SK-N-SH (cell line): ENCODE measurements at regions not wholly inside any gene's neighbourhood (a gene's known extent, or its start where the extent isn't known, plus 50 kb on each side); places are given as distances from the start of the nearest gene placed in this dataset.

ENCODE experiments used
- CTCF ChIA-PET: fragments of 300-600, 350-600 bp; formaldehyde crosslinking; extraction: SDS; loops from one replicate; lab custom pipeline; 2021; lab: Yijun Ruan, JAX
- POLR2A ChIA-PET: fragments of 350-600 bp; sonication (Branson Sonifier 250); formaldehyde crosslinking; extraction: SDS; loops from one replicate; lab custom pipeline; 2020; ENCODE audit warnings: antibody characterized with exemption, inconsistent platforms; lab: Yijun Ruan, JAX
- DNase-seq: peaks from one replicate; pipeline ENCODE4 v3.0.0; 2012
- H2AFZ ChIP-seq: fragments of 200-600 bp; sonication (generic); 2 replicates; pipeline ENCODE4 v1.8.1; 2016; ENCODE audit warnings: antibody characterized with exemption, mild to moderate bottlenecking, low read depth
- H3F3A ChIP-seq: fragments of 200-600 bp; sonication (generic); replicated peaks from 2 replicates; pipeline ENCODE3; 2016; ENCODE audit warnings: antibody characterized with exemption, mild to moderate bottlenecking; ENCODE audit not compliant: insufficient read depth
- H3K27ac ChIP-seq, 2 experiments: fragments of 200-500 bp in 1 of 2; fragments of 200-600 bp in 1 of 2; sonication (Bioruptor generic) in 1 of 2; sonication (generic), shearing (Covaris generic) in 1 of 2; 2 replicates each; pipeline versions ENCODE4 v1.5.1 to v1.6.1; 2014 to 2016; ENCODE audit warnings: low read depth in 2 of 2, inconsistent platforms in 1 of 2, low read length in 1 of 2, mild to moderate bottlenecking in 1 of 2, mixed read lengths in 1 of 2
- H3K27me3 ChIP-seq: fragments of 200-600 bp; sonication (generic), shearing (Covaris generic); 2 replicates; pipeline ENCODE4 v1.6.1; 2016; ENCODE audit warnings: mixed run types; ENCODE audit not compliant: insufficient read depth
- H3K36me3 ChIP-seq, 2 experiments: fragments of 200-500 bp in 1 of 2; fragments of 200-600 bp in 1 of 2; sonication (Bioruptor generic) in 1 of 2; sonication (generic) in 1 of 2; replicated peaks in 1 of 2; 2 replicates each; pipeline versions ENCODE3 to v1.5.1; 2014 to 2016; ENCODE audit warnings: low read length in 1 of 2, mild to moderate bottlenecking in 1 of 2; ENCODE audit not compliant: insufficient read depth in 2 of 2, control insufficient read depth in 1 of 2
- H3K4me1 ChIP-seq, 2 experiments: fragments of 200-500 bp in 1 of 2; fragments of 200-600 bp in 1 of 2; sonication (Bioruptor generic) in 1 of 2; sonication (generic), shearing (Covaris generic) in 1 of 2; 2 replicates each; pipeline versions ENCODE4 v1.5.1 to v1.6.1; 2014 to 2016; ENCODE audit warnings: low read depth in 1 of 2, low read length in 1 of 2, mixed run types in 1 of 2; ENCODE audit not compliant: insufficient read depth in 2 of 2, control insufficient read depth in 1 of 2
- H3K4me2 ChIP-seq: fragments of 200-600 bp; sonication (generic), shearing (Covaris generic); 2 replicates; pipeline ENCODE4 v1.6.1; 2017; ENCODE audit warnings: mixed run types
- H3K4me3 ChIP-seq, 2 experiments: fragments of 200-500 bp in 1 of 2; fragments of 200-600 bp in 1 of 2; sonication (Bioruptor generic) in 1 of 2; sonication (generic), shearing (Covaris generic) in 1 of 2; 2 replicates each; pipeline versions ENCODE4 v1.5.1 to v1.8.1; 2014 to 2016; ENCODE audit warnings: low read depth in 2 of 2, inconsistent platforms in 1 of 2, low read length in 1 of 2, mild to moderate bottlenecking in 1 of 2, mixed read lengths in 1 of 2, moderate library complexity in 1 of 2
- H3K79me2 ChIP-seq: fragments of 200-600 bp; sonication (generic); 2 replicates; pipeline ENCODE4 v1.8.1; 2017; ENCODE audit warnings: mild to moderate bottlenecking; ENCODE audit not compliant: insufficient read depth
- H3K9ac ChIP-seq: fragments of 200-600 bp; sonication (generic); 2 replicates; pipeline ENCODE4 v1.6.1; 2017; ENCODE audit warnings: mixed run types
- H3K9me2 ChIP-seq: fragments of 200-600 bp; sonication (generic); 2 replicates; pipeline ENCODE4 v1.6.1; 2017; ENCODE audit warnings: mixed run types
- H3K9me3 ChIP-seq: fragments of 200-600 bp; sonication (generic); 2 replicates; pipeline ENCODE4 v1.6.1; 2017; ENCODE audit warnings: mixed run types, mild to moderate bottlenecking, moderate library complexity
- H4K20me1 ChIP-seq: fragments of 200-600 bp; sonication (generic); 2 replicates; pipeline ENCODE4 v1.6.1; 2017; ENCODE audit warnings: mild to moderate bottlenecking, mixed run types; ENCODE audit not compliant: insufficient read depth
- CHD2 ChIP-seq: fragments of 150-350 bp; IDR thresholded peaks from 2 replicates; pipeline ENCODE4 v1.6.1; 2018; ENCODE audit warnings: low read length; ENCODE audit not compliant: partially characterized antibody
- CTCF ChIP-seq: fragments of 200-600 bp; sonication (generic); IDR thresholded peaks from 2 replicates; pipeline ENCODE4 v1.6.1; 2017; ENCODE audit warnings: antibody characterized with exemption, mild to moderate bottlenecking, moderate library complexity
- EP300 ChIP-seq, 2 experiments: IDR thresholded peaks; 2 replicates each; pipeline versions ENCODE4 v1.4.0 to v1.6.1; 2012; ENCODE audit warnings: borderline replicate concordance in 1 of 2, low read depth in 1 of 2, low read length in 1 of 2
- EZH2phosphoT487 ChIP-seq: fragments of 200-600 bp; sonication (generic); IDR thresholded peaks from 2 replicates; pipeline ENCODE4 v1.6.1; 2017; ENCODE audit warnings: low read depth, mixed run types, mild to moderate bottlenecking, antibody characterized with exemption, moderate library complexity, borderline replicate concordance
- FOSL2 ChIP-seq: IDR thresholded peaks from 2 replicates; pipeline ENCODE4 v1.4.0; 2012; ENCODE audit warnings: low read depth, mild to moderate bottlenecking, moderate library complexity, borderline replicate concordance
- FOXJ3 ChIP-seq: sonication (generic); formaldehyde crosslinking; IDR thresholded peaks from 2 replicates; pipeline ENCODE4 v1.5.1; 2020; ENCODE audit warnings: mild to moderate bottlenecking, missing genetic modification reagents
- FOXM1 ChIP-seq: IDR thresholded peaks from 2 replicates; pipeline ENCODE4 v1.4.0; 2012; ENCODE audit warnings: low read depth, mild to moderate bottlenecking
- MEF2A ChIP-seq: IDR thresholded peaks from 2 replicates; pipeline ENCODE4 v1.4.0; 2012; ENCODE audit warnings: low read depth, borderline replicate concordance
- NFIC ChIP-seq: IDR thresholded peaks from 2 replicates; pipeline ENCODE4 v1.4.0; 2012; ENCODE audit warnings: borderline replicate concordance
- NRF1 ChIP-seq: IDR thresholded peaks from 2 replicates; pipeline ENCODE4 v1.6.1; 2012; ENCODE audit warnings: low read depth, mild to moderate bottlenecking, low read length
- POLR2AphosphoS5 ChIP-seq: IDR thresholded peaks from 2 replicates; pipeline ENCODE4 v1.6.1; 2012; ENCODE audit warnings: low read depth, low read length
- RAD21 ChIP-seq: IDR thresholded peaks from 2 replicates; pipeline ENCODE4 v1.6.1; 2012; ENCODE audit warnings: mild to moderate bottlenecking, low read length
- RXRA ChIP-seq: IDR thresholded peaks from 2 replicates; pipeline ENCODE4 v1.4.0; 2012; ENCODE audit warnings: low read depth, mild to moderate bottlenecking, borderline replicate concordance
- SIN3A ChIP-seq: IDR thresholded peaks from 2 replicates; pipeline ENCODE4 v1.6.1; 2012; ENCODE audit warnings: low read depth, mild to moderate bottlenecking, low read length, moderate library complexity, borderline replicate concordance
- SMC3 ChIP-seq: IDR thresholded peaks from 2 replicates; pipeline ENCODE4 v1.6.1; 2012; ENCODE audit warnings: low read depth, low read length, improper control_type of control experiment
- TAF1 ChIP-seq: IDR thresholded peaks from 2 replicates; pipeline ENCODE4 v1.6.1; 2012; ENCODE audit warnings: low read depth, mild to moderate bottlenecking, low read length, moderate library complexity, borderline replicate concordance
- TCF12 ChIP-seq: IDR thresholded peaks from 2 replicates; pipeline ENCODE4 v1.4.0; 2012
- USF1 ChIP-seq: IDR thresholded peaks from 2 replicates; pipeline ENCODE4 v1.4.0; 2012; ENCODE audit warnings: low read depth, borderline replicate concordance
- USF2 ChIP-seq: fragments of 150-350 bp; IDR thresholded peaks from 2 replicates; pipeline ENCODE4 v1.6.1; 2017; ENCODE audit warnings: antibody characterized with exemption, low read length, low read depth, borderline replicate concordance
- YY1 ChIP-seq: IDR thresholded peaks from 2 replicates; pipeline ENCODE4 v1.4.0; 2012; ENCODE audit warnings: low read depth, mild to moderate bottlenecking
- ZBTB33 ChIP-seq: IDR thresholded peaks from 2 replicates; pipeline ENCODE4 v1.4.0; 2012; ENCODE audit warnings: low read depth, borderline replicate concordance
- WGBS: methylation state at CpG from one replicate; pipeline ENCODE4 v1.1.6; 2017; ENCODE audit warnings: low lambda C conversion rate; 5-methylcytosine and 5-hydroxymethylcytosine counted together
- TF ChIP-seq, protein P1 (sequence below): IDR thresholded peaks from 2 replicates; pipeline ENCODE4 v1.4.0; 2012; ENCODE audit warnings: low read depth
- TF ChIP-seq, protein P2 (sequence below): IDR thresholded peaks from 2 replicates; pipeline ENCODE4 v1.6.1; 2012; ENCODE audit warnings: mild to moderate bottlenecking, low read depth, low read length, moderate library complexity

DNA sequence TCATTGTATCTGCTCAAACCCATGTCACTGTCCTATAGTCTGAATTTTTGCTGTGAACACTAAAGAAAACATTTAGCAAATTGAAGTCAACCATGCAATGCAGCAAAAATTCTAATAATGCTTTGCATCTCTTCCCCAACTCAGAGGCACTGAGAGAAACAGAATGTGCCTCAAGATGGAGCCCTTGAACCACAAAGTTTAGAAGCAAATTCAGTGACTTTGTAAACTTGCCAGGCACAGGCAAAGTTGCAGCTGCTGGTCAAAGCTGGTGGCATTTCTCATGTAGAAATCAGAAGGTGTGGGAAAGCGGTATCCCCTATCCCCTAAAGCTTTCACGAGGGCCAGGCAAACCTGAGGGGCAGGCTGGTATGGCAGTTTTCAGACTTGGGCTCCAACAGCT is 121.7 kb upstream of the DIPK2B start:
- 0% methylated on average over 2 of the region's 2 CpGs for WGBS
- ChIA-PET CTCF (no interaction called here), POLR2A (no interaction called here)
- Histone ChIP-seq H3K9me3 (no peaks in the 10 kb centered on the region), H3K36me3 (no peaks in the 10 kb centered on the region), H3K4me1 (0 out of 4 replicates have a peak, but pooled peaks cover 0 to 13% of the 10 kb centered on the region in 2 experiments), H3K79me2 (no peaks in the 10 kb centered on the region), H3K27me3 (no peaks in the 10 kb centered on the region), H3K27ac (peak overlapping the region; percentile 69 to 80; a peak in 3 of 4 replicates), H4K20me1 (no peaks in the 10 kb centered on the region), H3K4me2 (no peak overlapping the region), H3K4me3 (no peak overlapping the region), H3F3A (peaks cover 9% of the 10 kb centered on the region), H3K9ac (peak overlapping the region; percentile 25; the same call in 1 of the 2 replicates), H2AFZ (no peak overlapping the region), H3K9me2 (no peaks in the 10 kb centered on the region)
- no peak for DNase-seq
- TF ChIP-seq USF2 = no peak
- TF ChIP-seq RXRA = peak; percentile 61; the same call in 1 of the 2 replicates
- TF ChIP-seq SIN3A = no peak
- peak; percentile 74 for TF ChIP-seq SMC3
- 0 out of 4 replicates have a peak, but pooled peaks of 1 of the 2 experiments have one; percentile 44 for TF ChIP-seq EP300 (IDR thresholded peaks at IDR 0.05; ENCODE audit: borderline replicate concordance in 1 of 2, low read depth in 1 of 2, low read length in 1 of 2)
- peak; percentile 15; the same call in 1 of the 2 replicates for TF ChIP-seq POLR2AphosphoS5
- TF ChIP-seq TCF12 = peak; percentile 78
- no peak for TF ChIP-seq FOXJ3 (CRISPR knock-in tag)
- TF ChIP-seq FOXM1 = no peak
- TF ChIP-seq NRF1 = no peak
- no peak; the same call in 1 of the 2 replicates for TF ChIP-seq MEF2A
- TF ChIP-seq, protein P1, sequence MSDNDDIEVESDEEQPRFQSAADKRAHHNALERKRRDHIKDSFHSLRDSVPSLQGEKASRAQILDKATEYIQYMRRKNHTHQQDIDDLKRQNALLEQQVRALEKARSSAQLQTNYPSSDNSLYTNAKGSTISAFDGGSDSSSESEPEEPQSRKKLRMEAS = peak; percentile 36; the same call in 1 of the 2 replicates
- TF ChIP-seq EZH2phosphoT487 = no peak
- no peak for TF ChIP-seq ZBTB33
- no peak for TF ChIP-seq USF1
- TF ChIP-seq, protein P2, sequence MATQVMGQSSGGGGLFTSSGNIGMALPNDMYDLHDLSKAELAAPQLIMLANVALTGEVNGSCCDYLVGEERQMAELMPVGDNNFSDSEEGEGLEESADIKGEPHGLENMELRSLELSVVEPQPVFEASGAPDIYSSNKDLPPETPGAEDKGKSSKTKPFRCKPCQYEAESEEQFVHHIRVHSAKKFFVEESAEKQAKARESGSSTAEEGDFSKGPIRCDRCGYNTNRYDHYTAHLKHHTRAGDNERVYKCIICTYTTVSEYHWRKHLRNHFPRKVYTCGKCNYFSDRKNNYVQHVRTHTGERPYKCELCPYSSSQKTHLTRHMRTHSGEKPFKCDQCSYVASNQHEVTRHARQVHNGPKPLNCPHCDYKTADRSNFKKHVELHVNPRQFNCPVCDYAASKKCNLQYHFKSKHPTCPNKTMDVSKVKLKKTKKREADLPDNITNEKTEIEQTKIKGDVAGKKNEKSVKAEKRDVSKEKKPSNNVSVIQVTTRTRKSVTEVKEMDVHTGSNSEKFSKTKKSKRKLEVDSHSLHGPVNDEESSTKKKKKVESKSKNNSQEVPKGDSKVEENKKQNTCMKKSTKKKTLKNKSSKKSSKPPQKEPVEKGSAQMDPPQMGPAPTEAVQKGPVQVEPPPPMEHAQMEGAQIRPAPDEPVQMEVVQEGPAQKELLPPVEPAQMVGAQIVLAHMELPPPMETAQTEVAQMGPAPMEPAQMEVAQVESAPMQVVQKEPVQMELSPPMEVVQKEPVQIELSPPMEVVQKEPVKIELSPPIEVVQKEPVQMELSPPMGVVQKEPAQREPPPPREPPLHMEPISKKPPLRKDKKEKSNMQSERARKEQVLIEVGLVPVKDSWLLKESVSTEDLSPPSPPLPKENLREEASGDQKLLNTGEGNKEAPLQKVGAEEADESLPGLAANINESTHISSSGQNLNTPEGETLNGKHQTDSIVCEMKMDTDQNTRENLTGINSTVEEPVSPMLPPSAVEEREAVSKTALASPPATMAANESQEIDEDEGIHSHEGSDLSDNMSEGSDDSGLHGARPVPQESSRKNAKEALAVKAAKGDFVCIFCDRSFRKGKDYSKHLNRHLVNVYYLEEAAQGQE = no peak
- peak; percentile 82 for TF ChIP-seq NFIC
- TF ChIP-seq CHD2 = no peak
- no peak for TF ChIP-seq YY1
- peak; percentile 34; the same call in 1 of the 2 replicates for TF ChIP-seq TAF1
- TF ChIP-seq CTCF = peak; percentile 84
- peak; percentile 71 for TF ChIP-seq RAD21
- peak; percentile 40; the same call in 1 of the 2 replicates for TF ChIP-seq FOSL2
